ENCODE measurements at regions not wholly inside any gene's neighbourhood (a gene's known extent, or its start where the extent isn't known, plus 50 kb on each side); places are given as distances from the start of the nearest gene placed in this dataset.
A peak's percentile ranks its signal among the peaks of the same experiment; 100 is the strongest.

- H3K4me3 ChIP-seq = no peak overlapping the region
- in situ Hi-C loops (cut with MboI; ENCODE audit: low sequenced_read_pairs) = no loop called here
Measured at GRCh38 chr2:11932962-11933361, 186.5 kb downstream of the LPIN1 start.

DNA sequence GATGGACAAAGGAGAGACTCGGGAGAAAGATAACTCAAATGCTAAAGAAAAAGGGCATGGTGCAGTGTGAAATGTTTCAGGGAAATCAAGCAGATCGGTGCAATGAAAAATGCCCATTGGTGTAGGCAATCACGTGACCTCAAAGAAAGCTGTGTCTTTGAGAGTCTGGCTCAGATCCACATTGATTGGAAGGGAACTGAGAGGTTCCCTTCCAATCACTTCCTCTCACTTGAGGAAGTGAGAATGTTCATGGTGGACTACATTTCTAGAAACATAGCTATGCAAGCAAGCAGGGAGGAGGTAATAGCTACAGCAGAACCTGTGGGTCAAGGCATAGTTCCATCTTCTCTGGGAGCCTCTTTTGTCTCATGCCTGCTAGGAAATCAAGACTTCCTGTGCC lies 187.4 kb downstream of the LPIN1 start:
- Histone ChIP-seq H3K9me3 (no peaks in the 10 kb centered on the region), H3K4me1 (no peaks in the 10 kb centered on the region), H3K4me3 (no peak overlapping the region), H3K27me3 (ENCODE audit: low read depth) (peaks cover 4% of the 10 kb centered on the region; the same call in 1 of the 2 replicates), H3K36me3 (replicated peaks) (no peaks in the 10 kb centered on the region)
- in situ Hi-C loops (cut with MboI; ENCODE audit: low sequenced_read_pairs) = no loop called here
- no peak for DNase-seq (ENCODE audit: low spot score in 2 of 2)

More at GRCh38 chr2:11932962-11933361, 186.5 kb downstream of the LPIN1 start:
- peaks cover 4% of the 10 kb centered on the region; the same call in 1 of the 2 replicates for H3K27me3 ChIP-seq (ENCODE audit: low read depth)
- H3K9me3 ChIP-seq = no peaks in the 10 kb centered on the region
- no peaks in the 10 kb centered on the region for H3K36me3 ChIP-seq (replicated peaks)
- no peaks in the 10 kb centered on the region for H3K4me1 ChIP-seq
- DNase-seq (ENCODE audit: low spot score in 2 of 2) = no peak

DNA sequence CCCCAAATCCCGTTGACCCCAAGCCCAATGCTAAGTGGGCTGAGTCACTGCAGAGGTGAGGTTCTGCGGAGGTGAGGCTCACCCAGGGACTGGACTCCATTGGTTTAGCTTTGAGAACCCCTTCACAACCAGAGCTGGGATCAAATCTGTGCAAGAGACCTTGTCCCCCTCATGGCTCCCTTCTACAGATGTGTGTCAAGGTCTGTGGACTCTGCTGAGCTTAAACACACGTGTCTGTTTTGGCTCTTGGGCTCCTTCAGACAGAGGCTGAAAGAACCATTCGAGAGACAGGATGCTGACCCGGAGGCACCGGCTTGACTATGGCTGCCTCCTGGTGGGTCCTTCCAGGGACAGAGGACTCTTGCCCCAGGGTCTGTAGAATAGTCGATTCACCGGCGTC lies 190.3 kb downstream of the LPIN1 start:
- H3K36me3 ChIP-seq (replicated peaks) = no peaks in the 10 kb centered on the region
- no peak for DNase-seq (ENCODE audit: low spot score in 2 of 2)
- peaks cover 4% of the 10 kb centered on the region for H3K27me3 ChIP-seq (ENCODE audit: low read depth)
- H3K4me1 ChIP-seq = no peaks in the 10 kb centered on the region
- in situ Hi-C loops (cut with MboI; ENCODE audit: low sequenced_read_pairs) = no loop called here
- no peaks in the 10 kb centered on the region for H3K9me3 ChIP-seq
- no peak overlapping the region for H3K4me3 ChIP-seq

- Histone ChIP-seq H3K4me1 (no peaks in the 10 kb centered on the region), H3K9me3 (no peaks in the 10 kb centered on the region), H3K36me3 (replicated peaks) (no peaks in the 10 kb centered on the region), H3K4me3 (no peak overlapping the region), H3K27me3 (ENCODE audit: low read depth) (peaks cover 4% of the 10 kb centered on the region)
- in situ Hi-C loops (cut with MboI; ENCODE audit: low sequenced_read_pairs) = no loop called here
- DNase-seq (ENCODE audit: low spot score in 2 of 2) = no peak
Measured at GRCh38 chr2:11938196-11938595, 191.8 kb downstream of the LPIN1 start.

DNA sequence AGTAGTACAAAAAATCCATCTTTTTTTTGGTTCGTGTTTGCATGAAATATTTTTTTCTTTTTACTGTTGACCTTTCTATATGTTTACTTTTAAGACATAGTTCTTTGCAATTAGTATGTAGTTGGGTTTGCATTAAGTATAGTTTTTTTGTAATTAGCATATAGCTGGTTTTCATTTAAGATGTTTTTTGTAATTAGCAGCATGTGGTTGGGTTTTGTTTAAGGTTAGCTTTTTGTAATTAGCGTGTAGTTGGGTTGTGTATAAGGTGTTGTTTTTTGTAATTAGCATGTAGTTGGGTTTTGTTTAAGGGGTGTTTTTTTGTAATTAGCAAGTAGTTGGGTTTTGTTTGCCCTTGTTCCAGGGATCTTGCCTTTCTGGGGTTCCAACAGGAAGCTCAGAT lies 193.1 kb downstream of the LPIN1 start:
- no peaks in the 10 kb centered on the region for H3K4me1 ChIP-seq
- H3K9me3 ChIP-seq = no peaks in the 10 kb centered on the region
- H3K4me3 ChIP-seq = no peak overlapping the region
- peaks cover 4% of the 10 kb centered on the region for H3K27me3 ChIP-seq (ENCODE audit: low read depth)
- no peak for DNase-seq (ENCODE audit: low spot score in 2 of 2)
- in situ Hi-C loops (cut with MboI; ENCODE audit: low sequenced_read_pairs) = no loop called here
- H3K36me3 ChIP-seq (replicated peaks) = no peaks in the 10 kb centered on the region

- peaks cover 4% of the 10 kb centered on the region for H3K27me3 ChIP-seq (ENCODE audit: low read depth)
- DNase-seq (ENCODE audit: low spot score in 2 of 2) = no peak
- H3K4me3 ChIP-seq = no peak overlapping the region
- in situ Hi-C loops (cut with MboI; ENCODE audit: low sequenced_read_pairs) = no loop called here
- no peaks in the 10 kb centered on the region for H3K4me1 ChIP-seq
- H3K9me3 ChIP-seq = no peaks in the 10 kb centered on the region
- no peaks in the 10 kb centered on the region for H3K36me3 ChIP-seq (replicated peaks)
Measured at GRCh38 chr2:11940121-11940743, 193.8 kb downstream of the LPIN1 start.

- in situ Hi-C loops (cut with MboI; ENCODE audit: low sequenced_read_pairs) = no loop called here
- Histone ChIP-seq H3K36me3 (replicated peaks) (no peaks in the 10 kb centered on the region), H3K4me1 (no peaks in the 10 kb centered on the region), H3K27me3 (ENCODE audit: low read depth) (peaks cover 4% of the 10 kb centered on the region), H3K4me3 (no peak overlapping the region), H3K9me3 (no peaks in the 10 kb centered on the region)
- DNase-seq (ENCODE audit: low spot score in 2 of 2) = no peak
Measured at GRCh38 chr2:11940799-11941198, 194.4 kb downstream of the LPIN1 start.

DNA sequence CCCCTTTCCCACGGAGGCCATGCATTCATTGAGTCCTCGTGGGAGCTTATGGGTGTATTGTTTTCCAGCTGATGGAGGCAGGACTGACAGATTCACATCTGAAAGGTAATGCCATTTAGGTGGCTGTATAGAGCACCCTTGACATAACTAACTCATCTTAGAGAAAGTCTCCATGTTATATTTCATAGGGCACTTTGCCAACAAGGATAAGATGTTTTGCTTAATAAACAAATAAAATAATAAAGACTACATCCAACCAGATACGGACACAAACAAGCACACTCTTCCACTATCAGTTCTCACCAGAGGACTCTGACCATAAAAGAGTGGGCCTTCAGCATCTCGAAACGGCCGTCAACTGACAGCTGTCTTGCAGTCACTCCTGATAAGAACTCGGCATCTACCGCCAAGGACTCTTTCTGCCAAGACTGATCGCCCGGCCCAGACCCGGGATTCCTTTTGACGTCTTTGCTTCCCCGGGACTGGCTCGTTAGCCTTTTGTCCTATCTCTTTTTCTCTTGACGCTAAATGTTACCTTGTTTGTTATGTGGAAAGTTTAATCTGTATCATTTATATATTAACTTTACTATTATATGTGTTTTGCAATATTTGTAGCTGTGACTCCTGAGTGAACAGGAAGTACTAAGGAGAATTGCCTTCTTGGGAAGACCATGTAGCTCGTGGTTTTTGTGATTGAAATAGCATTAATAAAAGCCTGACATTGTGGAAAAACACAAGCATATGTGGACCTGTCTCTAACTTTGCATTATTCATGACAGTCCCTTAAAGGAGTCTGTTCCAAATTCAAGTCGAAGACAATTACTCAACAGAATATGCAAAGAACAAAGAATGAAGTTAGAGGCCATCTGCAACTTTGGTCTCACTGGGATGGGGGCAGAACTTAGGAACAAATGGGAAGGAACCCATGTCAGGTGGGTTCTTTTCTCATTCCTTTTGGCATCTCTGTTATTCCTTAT lies 195.1 kb downstream of the LPIN1 start:
- Histone ChIP-seq H3K27me3 (ENCODE audit: low read depth) (peaks cover 4% of the 10 kb centered on the region), H3K9me3 (no peaks in the 10 kb centered on the region), H3K4me3 (no peak overlapping the region), H3K4me1 (no peaks in the 10 kb centered on the region), H3K36me3 (replicated peaks) (no peaks in the 10 kb centered on the region)
- in situ Hi-C loops (cut with MboI; ENCODE audit: low sequenced_read_pairs) = no loop called here
- no peak for DNase-seq (ENCODE audit: low spot score in 2 of 2)

GRCh38 chr2:11942178-11942569 lies 195.7 kb downstream of the LPIN1 start:
- Histone ChIP-seq H3K36me3 (replicated peaks) (no peaks in the 10 kb centered on the region), H3K4me3 (no peak overlapping the region), H3K27me3 (ENCODE audit: low read depth) (peaks cover 2% of the 10 kb centered on the region), H3K9me3 (no peaks in the 10 kb centered on the region), H3K4me1 (no peaks in the 10 kb centered on the region)
- in situ Hi-C loops (cut with MboI; ENCODE audit: low sequenced_read_pairs) = no loop called here
- DNase-seq (ENCODE audit: low spot score in 2 of 2) = no peak

DNA sequence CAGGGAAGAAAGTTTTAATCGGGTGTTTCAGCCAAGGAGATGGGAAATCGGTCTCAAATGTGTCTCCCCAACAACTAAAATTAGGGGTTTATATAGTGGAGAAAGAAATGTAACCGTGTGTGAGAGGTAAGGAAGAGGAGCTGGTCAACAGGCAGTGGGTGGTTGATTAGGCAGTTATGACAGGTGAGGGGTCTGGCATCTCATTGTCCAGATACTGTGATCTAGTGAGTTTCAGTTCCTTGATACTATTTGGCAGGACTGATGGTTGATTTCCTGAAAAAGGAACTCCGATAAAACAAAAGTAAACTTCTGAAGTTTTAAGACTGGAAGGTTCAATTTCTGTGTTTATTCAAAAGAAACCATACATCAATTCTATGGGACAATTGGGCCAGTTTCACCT lies 197.9 kb downstream of the LPIN1 start:
- in situ Hi-C loops (cut with MboI; ENCODE audit: low sequenced_read_pairs) = no loop called here
- H3K9me3 ChIP-seq = no peaks in the 10 kb centered on the region
- H3K4me3 ChIP-seq = no peak overlapping the region
- no peaks in the 10 kb centered on the region for H3K36me3 ChIP-seq (replicated peaks)
- H3K27me3 ChIP-seq (ENCODE audit: low read depth) = no peaks in the 10 kb centered on the region; the same call in 1 of the 2 replicates
- H3K4me1 ChIP-seq = no peaks in the 10 kb centered on the region
- no peak for DNase-seq (ENCODE audit: low spot score in 2 of 2)

GRCh38 chr2:11945139-11946126 lies 199.0 kb downstream of the LPIN1 start:
- no peak for DNase-seq (ENCODE audit: low spot score in 2 of 2)
- Histone ChIP-seq H3K4me1 (0 out of 2 replicates have a peak, but pooled peaks cover 3% of the 10 kb centered on the region), H3K27me3 (ENCODE audit: low read depth) (no peaks in the 10 kb centered on the region; the same call in 1 of the 2 replicates), H3K4me3 (no peak overlapping the region), H3K9me3 (no peaks in the 10 kb centered on the region), H3K36me3 (replicated peaks) (no peaks in the 10 kb centered on the region)
- in situ Hi-C loops (cut with MboI; ENCODE audit: low sequenced_read_pairs) = no loop called here

GRCh38 chr2:11947956-11948355 lies 201.5 kb downstream of the LPIN1 start:
- 0 out of 2 replicates have a peak, but pooled peaks cover 3% of the 10 kb centered on the region for H3K4me1 ChIP-seq
- no peaks in the 10 kb centered on the region for H3K27me3 ChIP-seq (ENCODE audit: low read depth)
- in situ Hi-C loops (cut with MboI; ENCODE audit: low sequenced_read_pairs) = no loop called here
- H3K4me3 ChIP-seq = no peak overlapping the region
- DNase-seq (ENCODE audit: low spot score in 2 of 2) = no peak
- no peaks in the 10 kb centered on the region for H3K36me3 ChIP-seq (replicated peaks)
- H3K9me3 ChIP-seq = no peaks in the 10 kb centered on the region

- DNase-seq (ENCODE audit: low spot score in 2 of 2) = peak in 1 of 2 experiments; percentile 4
- no peak overlapping the region for H3K4me3 ChIP-seq
- no peaks in the 10 kb centered on the region for H3K36me3 ChIP-seq (replicated peaks)
- in situ Hi-C loops (cut with MboI; ENCODE audit: low sequenced_read_pairs) = no loop called here
- 0 out of 2 replicates have a peak, but pooled peaks cover 3% of the 10 kb centered on the region for H3K4me1 ChIP-seq
- no peaks in the 10 kb centered on the region for H3K27me3 ChIP-seq (ENCODE audit: low read depth)
- H3K9me3 ChIP-seq = no peaks in the 10 kb centered on the region
Measured at GRCh38 chr2:11949732-11950523, 203.5 kb downstream of the LPIN1 start.

Measured in HAP-1 (cell line).